GM12878 (cell line): ENCODE measurements at regions not wholly inside any gene's neighbourhood (a gene's known extent, or its start where the extent isn't known, plus 50 kb on each side); places are given as distances from the start of the nearest gene placed in this dataset.

ENCODE experiments used
- ATAC-seq: fragments of 200-7000 bp; cut with Tn5 transposase; 3 replicates; pipeline ENCODE4 v1.9.1; 2020; ENCODE audit warnings: mild to moderate bottlenecking, moderate library complexity
- BruUV-seq: library from RNA; stranded (reverse); fragments of 400-500 nt; replicated peaks from 2 replicates; lab custom pipeline; 2021; lab: Mats Ljungman, UMichigan
- CTCF ChIA-PET: fragments of 300-600 bp; sonication (Branson Sonifier 250); formaldehyde crosslinking; extraction: SDS; loops from one replicate; lab custom pipeline; 2021; ENCODE audit warnings: inconsistent platforms; lab: Yijun Ruan, JAX
- POLR2A ChIA-PET: fragments of 350-600 bp; formaldehyde crosslinking; extraction: SDS; loops from one replicate; lab custom pipeline; 2021; ENCODE audit warnings: inconsistent platforms; lab: Charles Lee
- RAD21 ChIA-PET: fragments of 300-600 bp; sonication (Branson Sonifier 250); formaldehyde crosslinking; loops from one replicate; lab custom pipeline; 2023; ENCODE audit warnings: antibody characterized with exemption; ENCODE audit not compliant: unreplicated experiment; lab: Charles Lee
- SMC1A ChIA-PET: fragments of 300-600 bp; sonication (Branson Sonifier 250); formaldehyde crosslinking; loops from one replicate; lab custom pipeline; 2023; ENCODE audit not compliant: unreplicated experiment, uncharacterized antibody; lab: Charles Lee
- DNase-seq: peaks from one replicate; pipeline ENCODE4 v3.0.0-alpha.2; 2011; ENCODE audit warnings: low read depth, low spot score
- FAIRE-seq: peaks from 3 replicates; lab custom pipeline; 2011; peaks lifted over from hg19 to GRCh38; lab: Jason Lieb, UNC
- H2AFZ ChIP-seq: 2 replicates; pipeline ENCODE4 v1.6.0; 2011; ENCODE audit warnings: low read depth, low read length, control low read depth; ENCODE audit not compliant: control insufficient read depth
- H3K27ac ChIP-seq: 2 replicates; pipeline ENCODE4 v1.5.1; 2011; ENCODE audit warnings: control low read depth; ENCODE audit not compliant: control insufficient read depth, insufficient read depth
- H3K27me3 ChIP-seq, 2 experiments: replicated peaks in 1 of 2; 2 replicates each; pipeline versions ENCODE4 v1.6.0 to v1.6.1; 2011; ENCODE audit warnings: low read length in 1 of 2; ENCODE audit not compliant: control insufficient read depth in 2 of 2, insufficient read depth in 2 of 2
- H3K36me3 ChIP-seq, 2 experiments: 2 replicates each; pipeline ENCODE4 v1.5.1; 2011; ENCODE audit warnings: low read length in 1 of 2; ENCODE audit not compliant: control insufficient read depth in 2 of 2, insufficient read depth in 2 of 2
- H3K4me1 ChIP-seq: 2 replicates; pipeline ENCODE4 v1.6.1; 2011; ENCODE audit warnings: mild to moderate bottlenecking, low read length, moderate library complexity, mixed read lengths; ENCODE audit not compliant: control insufficient read depth, insufficient read depth
- H3K4me2 ChIP-seq: 2 replicates; pipeline ENCODE4 v1.6.0; 2011; ENCODE audit warnings: control low read depth; ENCODE audit not compliant: control insufficient read depth, insufficient read depth
- H3K4me3 ChIP-seq: fragments of 200-600 bp; sonication (generic); 2 replicates; pipeline ENCODE4 v1.5.1; 2016
- H3K79me2 ChIP-seq: 2 replicates; pipeline ENCODE4 v1.6.0; 2011; ENCODE audit warnings: low read length; ENCODE audit not compliant: control insufficient read depth, insufficient read depth
- H3K9ac ChIP-seq: 2 replicates; pipeline ENCODE4 v1.8.0; 2011; ENCODE audit warnings: low read length, control low read depth, mixed read lengths; ENCODE audit not compliant: control insufficient read depth, insufficient read depth
- H3K9me3 ChIP-seq: replicated peaks from 3 replicates; pipeline ENCODE4 v1.5.1; 2011; ENCODE audit warnings: mild to moderate bottlenecking, low read length; ENCODE audit not compliant: control insufficient read depth, insufficient read depth
- H4K20me1 ChIP-seq: 2 replicates; pipeline ENCODE4 v1.6.0; 2011; ENCODE audit not compliant: control insufficient read depth, insufficient read depth
- ATF7 ChIP-seq: fragments of 450-650 bp; IDR thresholded peaks from 2 replicates; pipeline ENCODE4 v1.6.1; 2016; ENCODE audit warnings: low read depth, mild to moderate bottlenecking
- CBX5 ChIP-seq: sonication (generic); IDR thresholded peaks from 2 replicates; pipeline ENCODE4 v1.6.1; 2016; ENCODE audit warnings: low read depth, moderate library complexity, mild to moderate bottlenecking, inconsistent platforms
- CREM ChIP-seq: IDR thresholded peaks from 2 replicates; pipeline ENCODE4 v1.6.1; 2014; ENCODE audit warnings: antibody characterized with exemption, low read depth
- FOS ChIP-seq: IDR thresholded peaks from 3 replicates; pipeline ENCODE4 v1.6.1; 2011; ENCODE audit warnings: borderline replicate concordance; ENCODE audit not compliant: insufficient read length; ENCODE audit errors: extremely low read depth
- JUNB ChIP-seq: IDR thresholded peaks from 2 replicates; pipeline ENCODE4 v1.6.1; 2016; ENCODE audit warnings: antibody characterized with exemption, mild to moderate bottlenecking
- MYB ChIP-seq: fragments of 150-350 bp; IDR thresholded peaks from 2 replicates; pipeline ENCODE4 v1.6.1; 2014; ENCODE audit warnings: mild to moderate bottlenecking, low read depth, low read length, borderline replicate concordance
- NR2F1 ChIP-seq: fragments of 450-650 bp; conservative IDR thresholded peaks from 2 replicates; pipeline ENCODE4 v1.6.1; 2017; ENCODE audit warnings: mild to moderate bottlenecking
- NRF1 ChIP-seq: conservative IDR thresholded peaks from 2 replicates; pipeline ENCODE4 v1.6.1; 2011; ENCODE audit warnings: mild to moderate bottlenecking, low read depth, low read length, improper control_type of control experiment
- PML ChIP-seq: IDR thresholded peaks from 2 replicates; pipeline ENCODE4 v1.6.1; 2012; ENCODE audit warnings: low read length, inconsistent platforms
- RAD21 ChIP-seq: IDR thresholded peaks from 2 replicates; pipeline ENCODE4 v1.6.1; 2011; ENCODE audit warnings: mild to moderate bottlenecking, low read depth, low read length, moderate library complexity; ENCODE audit not compliant: insufficient read depth
- SMC3 ChIP-seq: IDR thresholded peaks from 2 replicates; pipeline ENCODE4 v1.6.1; 2011; ENCODE audit warnings: low read length, improper control_type of control experiment, borderline replicate concordance
- SREBF2 ChIP-seq: IDR thresholded peaks from 2 replicates; pipeline ENCODE4 v1.6.1; 2012; ENCODE audit warnings: mild to moderate bottlenecking, low read length
- WGBS: methylation state at CpG from one replicate; pipeline ENCODE4 v1.1.6; 2016; ENCODE audit warnings: low lambda C conversion rate; ENCODE audit not compliant: insufficient replicate concordance, insufficient coverage; ENCODE audit errors: missing lambda C conversion rate; 5-methylcytosine and 5-hydroxymethylcytosine counted together
- in situ Hi-C: fragments of 300-500 bp; cut with MboI; formaldehyde crosslinking; loops from 9 replicates; pipeline ENCODE4 v1.14.3; 2018; ENCODE audit warnings: mixed read lengths
- intact Hi-C: fragments of 100-400 bp; cut with micrococcal nuclease; formaldehyde crosslinking; loops from one replicate; pipeline ENCODE4 v1.14.2; 2022; ENCODE audit not compliant: unreplicated experiment
- TF ChIP-seq, protein P1 (sequence below): fragments of 450-650 bp; conservative IDR thresholded peaks from 2 replicates; pipeline ENCODE4 v1.6.1; 2017; ENCODE audit warnings: mild to moderate bottlenecking, moderate library complexity
- TF ChIP-seq, protein P2 (sequence below): IDR thresholded peaks from 2 replicates; pipeline ENCODE4 v1.6.1; 2012; ENCODE audit warnings: mild to moderate bottlenecking, low read depth, low read length
- TF ChIP-seq, protein P3 (sequence below): fragments of 450-650 bp; IDR thresholded peaks from 2 replicates; pipeline ENCODE4 v1.6.1; 2017; ENCODE audit warnings: mild to moderate bottlenecking, moderate library complexity
- TF ChIP-seq, protein P4 (sequence below): fragments of 450-650 bp; IDR thresholded peaks from 2 replicates; pipeline ENCODE4 v1.6.1; 2017; ENCODE audit warnings: borderline replicate concordance

DNA sequence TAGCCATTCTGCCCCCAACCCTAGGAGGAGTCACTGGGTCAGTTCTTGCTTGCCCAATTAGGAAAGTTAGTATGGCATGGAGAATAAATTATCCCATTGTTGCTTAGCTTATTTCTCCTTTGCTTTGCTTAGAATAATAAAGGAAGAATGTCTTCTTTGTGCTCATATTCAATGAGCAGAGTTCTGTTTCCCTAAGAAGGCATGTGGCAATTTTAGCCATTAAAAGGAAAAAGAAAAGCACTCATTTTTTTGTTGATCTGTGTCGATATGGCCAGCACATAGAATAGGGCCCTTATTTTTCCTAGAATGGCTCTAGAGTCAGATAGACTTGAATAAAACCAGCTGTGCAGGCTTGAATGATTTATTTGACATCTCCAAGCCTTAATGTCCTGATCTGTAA, 166.4 kb upstream of the PPARGC1A start:
- Histone ChIP-seq H3K79me2 (no peaks in the 10 kb centered on the region), H3K9ac (no peak overlapping the region), H2AFZ (no peak overlapping the region), H3K27me3 (no peaks in the 10 kb centered on the region), H3K36me3 (no peaks in the 10 kb centered on the region), H3K27ac (no peak overlapping the region), H3K9me3 (no peaks in the 10 kb centered on the region), H3K4me1 (no peaks in the 10 kb centered on the region), H3K4me3 (no peak overlapping the region), H3K4me2 (no peak overlapping the region), H4K20me1 (no peaks in the 10 kb centered on the region)
- no TSS peak for BruUV-seq
- CTCF ChIA-PET: no interaction called here
- FAIRE-seq (no peak), ATAC-seq (no peak), DNase-seq (no peak)
- intact Hi-C loops: no loop called here
- SMC1A ChIA-PET: no interaction called here
- POLR2A ChIA-PET: interaction anchor here (0.6 kb wide), 1 partner anchor 98 kb away, joined by 6 read pairs; no protein-coding TSS in a partner anchor
- RAD21 ChIA-PET: no interaction called here
- in situ Hi-C loops: no loop called here
- WGBS: 21% methylated on average over 1 of the region's 1 CpG
- TF ChIP-seq, protein P1, sequence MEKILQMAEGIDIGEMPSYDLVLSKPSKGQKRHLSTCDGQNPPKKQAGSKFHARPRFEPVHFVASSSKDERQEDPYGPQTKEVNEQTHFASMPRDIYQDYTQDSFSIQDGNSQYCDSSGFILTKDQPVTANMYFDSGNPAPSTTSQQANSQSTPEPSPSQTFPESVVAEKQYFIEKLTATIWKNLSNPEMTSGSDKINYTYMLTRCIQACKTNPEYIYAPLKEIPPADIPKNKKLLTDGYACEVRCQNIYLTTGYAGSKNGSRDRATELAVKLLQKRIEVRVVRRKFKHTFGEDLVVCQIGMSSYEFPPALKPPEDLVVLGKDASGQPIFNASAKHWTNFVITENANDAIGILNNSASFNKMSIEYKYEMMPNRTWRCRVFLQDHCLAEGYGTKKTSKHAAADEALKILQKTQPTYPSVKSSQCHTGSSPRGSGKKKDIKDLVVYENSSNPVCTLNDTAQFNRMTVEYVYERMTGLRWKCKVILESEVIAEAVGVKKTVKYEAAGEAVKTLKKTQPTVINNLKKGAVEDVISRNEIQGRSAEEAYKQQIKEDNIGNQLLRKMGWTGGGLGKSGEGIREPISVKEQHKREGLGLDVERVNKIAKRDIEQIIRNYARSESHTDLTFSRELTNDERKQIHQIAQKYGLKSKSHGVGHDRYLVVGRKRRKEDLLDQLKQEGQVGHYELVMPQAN: no peak
- TF ChIP-seq CREM (no peak), ATF7 (no peak), FOS (no peak), SREBF2 (no peak), RAD21 (no peak), JUNB (no peak), CBX5 (no peak), SMC3 (no peak), NRF1 (no peak), MYB (no peak), PML (no peak), NR2F1 (no peak)
- TF ChIP-seq, protein P2, sequence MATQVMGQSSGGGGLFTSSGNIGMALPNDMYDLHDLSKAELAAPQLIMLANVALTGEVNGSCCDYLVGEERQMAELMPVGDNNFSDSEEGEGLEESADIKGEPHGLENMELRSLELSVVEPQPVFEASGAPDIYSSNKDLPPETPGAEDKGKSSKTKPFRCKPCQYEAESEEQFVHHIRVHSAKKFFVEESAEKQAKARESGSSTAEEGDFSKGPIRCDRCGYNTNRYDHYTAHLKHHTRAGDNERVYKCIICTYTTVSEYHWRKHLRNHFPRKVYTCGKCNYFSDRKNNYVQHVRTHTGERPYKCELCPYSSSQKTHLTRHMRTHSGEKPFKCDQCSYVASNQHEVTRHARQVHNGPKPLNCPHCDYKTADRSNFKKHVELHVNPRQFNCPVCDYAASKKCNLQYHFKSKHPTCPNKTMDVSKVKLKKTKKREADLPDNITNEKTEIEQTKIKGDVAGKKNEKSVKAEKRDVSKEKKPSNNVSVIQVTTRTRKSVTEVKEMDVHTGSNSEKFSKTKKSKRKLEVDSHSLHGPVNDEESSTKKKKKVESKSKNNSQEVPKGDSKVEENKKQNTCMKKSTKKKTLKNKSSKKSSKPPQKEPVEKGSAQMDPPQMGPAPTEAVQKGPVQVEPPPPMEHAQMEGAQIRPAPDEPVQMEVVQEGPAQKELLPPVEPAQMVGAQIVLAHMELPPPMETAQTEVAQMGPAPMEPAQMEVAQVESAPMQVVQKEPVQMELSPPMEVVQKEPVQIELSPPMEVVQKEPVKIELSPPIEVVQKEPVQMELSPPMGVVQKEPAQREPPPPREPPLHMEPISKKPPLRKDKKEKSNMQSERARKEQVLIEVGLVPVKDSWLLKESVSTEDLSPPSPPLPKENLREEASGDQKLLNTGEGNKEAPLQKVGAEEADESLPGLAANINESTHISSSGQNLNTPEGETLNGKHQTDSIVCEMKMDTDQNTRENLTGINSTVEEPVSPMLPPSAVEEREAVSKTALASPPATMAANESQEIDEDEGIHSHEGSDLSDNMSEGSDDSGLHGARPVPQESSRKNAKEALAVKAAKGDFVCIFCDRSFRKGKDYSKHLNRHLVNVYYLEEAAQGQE: no peak
- TF ChIP-seq, protein P3, sequence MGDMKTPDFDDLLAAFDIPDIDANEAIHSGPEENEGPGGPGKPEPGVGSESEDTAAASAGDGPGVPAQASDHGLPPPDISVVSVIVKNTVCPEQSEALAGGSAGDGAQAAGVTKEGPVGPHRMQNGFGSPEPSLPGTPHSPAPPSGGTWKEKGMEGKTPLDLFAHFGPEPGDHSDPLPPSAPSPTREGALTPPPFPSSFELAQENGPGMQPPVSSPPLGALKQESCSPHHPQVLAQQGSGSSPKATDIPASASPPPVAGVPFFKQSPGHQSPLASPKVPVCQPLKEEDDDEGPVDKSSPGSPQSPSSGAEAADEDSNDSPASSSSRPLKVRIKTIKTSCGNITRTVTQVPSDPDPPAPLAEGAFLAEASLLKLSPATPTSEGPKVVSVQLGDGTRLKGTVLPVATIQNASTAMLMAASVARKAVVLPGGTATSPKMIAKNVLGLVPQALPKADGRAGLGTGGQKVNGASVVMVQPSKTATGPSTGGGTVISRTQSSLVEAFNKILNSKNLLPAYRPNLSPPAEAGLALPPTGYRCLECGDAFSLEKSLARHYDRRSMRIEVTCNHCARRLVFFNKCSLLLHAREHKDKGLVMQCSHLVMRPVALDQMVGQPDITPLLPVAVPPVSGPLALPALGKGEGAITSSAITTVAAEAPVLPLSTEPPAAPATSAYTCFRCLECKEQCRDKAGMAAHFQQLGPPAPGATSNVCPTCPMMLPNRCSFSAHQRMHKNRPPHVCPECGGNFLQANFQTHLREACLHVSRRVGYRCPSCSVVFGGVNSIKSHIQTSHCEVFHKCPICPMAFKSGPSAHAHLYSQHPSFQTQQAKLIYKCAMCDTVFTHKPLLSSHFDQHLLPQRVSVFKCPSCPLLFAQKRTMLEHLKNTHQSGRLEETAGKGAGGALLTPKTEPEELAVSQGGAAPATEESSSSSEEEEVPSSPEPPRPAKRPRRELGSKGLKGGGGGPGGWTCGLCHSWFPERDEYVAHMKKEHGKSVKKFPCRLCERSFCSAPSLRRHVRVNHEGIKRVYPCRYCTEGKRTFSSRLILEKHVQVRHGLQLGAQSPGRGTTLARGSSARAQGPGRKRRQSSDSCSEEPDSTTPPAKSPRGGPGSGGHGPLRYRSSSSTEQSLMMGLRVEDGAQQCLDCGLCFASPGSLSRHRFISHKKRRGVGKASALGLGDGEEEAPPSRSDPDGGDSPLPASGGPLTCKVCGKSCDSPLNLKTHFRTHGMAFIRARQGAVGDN: no peak
- TF ChIP-seq, protein P4, sequence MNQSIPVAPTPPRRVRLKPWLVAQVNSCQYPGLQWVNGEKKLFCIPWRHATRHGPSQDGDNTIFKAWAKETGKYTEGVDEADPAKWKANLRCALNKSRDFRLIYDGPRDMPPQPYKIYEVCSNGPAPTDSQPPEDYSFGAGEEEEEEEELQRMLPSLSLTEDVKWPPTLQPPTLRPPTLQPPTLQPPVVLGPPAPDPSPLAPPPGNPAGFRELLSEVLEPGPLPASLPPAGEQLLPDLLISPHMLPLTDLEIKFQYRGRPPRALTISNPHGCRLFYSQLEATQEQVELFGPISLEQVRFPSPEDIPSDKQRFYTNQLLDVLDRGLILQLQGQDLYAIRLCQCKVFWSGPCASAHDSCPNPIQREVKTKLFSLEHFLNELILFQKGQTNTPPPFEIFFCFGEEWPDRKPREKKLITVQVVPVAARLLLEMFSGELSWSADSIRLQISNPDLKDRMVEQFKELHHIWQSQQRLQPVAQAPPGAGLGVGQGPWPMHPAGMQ: no peak
